CD4-positive, alpha-beta T cell treated with Interleukin-17A for 1 hour (primary cell): ENCODE measurements at regions not wholly inside any gene's neighbourhood (a gene's known extent, or its start where the extent isn't known, plus 50 kb on each side); places are given as distances from the start of the nearest gene placed in this dataset.

Experiments used
- DNase-seq: peaks from one replicate; pipeline ENCODE4 v3.0.0-alpha.2; 2020

GRCh38 chr9:17894501-17895160 lies 315.8 kb downstream of the SH3GL2 start:
- no peak for DNase-seq

GRCh38 chr9:17900606-17901005 lies 321.7 kb downstream of the SH3GL2 start:
- no peak for DNase-seq

- DNase-seq = no peak
Measured at GRCh38 chr9:17905366-17905765, 326.5 kb downstream of the SH3GL2 start.

- no peak for DNase-seq
Measured at GRCh38 chr9:17905781-17906175, 326.9 kb downstream of the SH3GL2 start.

- no peak for DNase-seq
Measured at GRCh38 chr9:17906176-17906840, 327.4 kb downstream of the SH3GL2 start.

GRCh38 chr9:17906841-17907778 lies 328.2 kb downstream of the SH3GL2 start:
- no peak for DNase-seq

GRCh38 chr9:17907779-17908508 lies 329.1 kb downstream of the SH3GL2 start:
- DNase-seq = no peak

GRCh38 chr9:17926246-17926645 lies 347.4 kb downstream of the SH3GL2 start:
- no peak for DNase-seq

- no peak for DNase-seq
Measured at GRCh38 chr9:17927616-17928015, 348.8 kb downstream of the SH3GL2 start.

GRCh38 chr9:17928228-17928627 lies 349.4 kb downstream of the SH3GL2 start:
- DNase-seq = no peak

- no peak for DNase-seq
Measured at GRCh38 chr9:17928768-17929167, 349.9 kb downstream of the SH3GL2 start.

- no peak for DNase-seq
Measured at GRCh38 chr9:17929506-17929905, 350.6 kb downstream of the SH3GL2 start.

- no peak for DNase-seq
Measured at GRCh38 chr9:17930071-17930470, 351.2 kb downstream of the SH3GL2 start.

GRCh38 chr9:17936365-17936764 lies 357.5 kb downstream of the SH3GL2 start:
- no peak for DNase-seq

- no peak for DNase-seq
Measured at GRCh38 chr9:17938035-17938655, 359.3 kb downstream of the SH3GL2 start.

- no peak for DNase-seq
Measured at GRCh38 chr9:17942498-17942897, 363.6 kb downstream of the SH3GL2 start.

GRCh38 chr9:17955409-17955808 lies 376.5 kb downstream of the SH3GL2 start:
- no peak for DNase-seq

GRCh38 chr9:17958363-17958762 lies 379.5 kb downstream of the SH3GL2 start:
- no peak for DNase-seq

GRCh38 chr9:17962747-17963146 lies 383.9 kb downstream of the SH3GL2 start:
- DNase-seq = no peak

- DNase-seq = no peak
Measured at GRCh38 chr9:17963498-17963897, 384.6 kb downstream of the SH3GL2 start.

GRCh38 chr9:17967731-17968130 lies 388.9 kb downstream of the SH3GL2 start:
- no peak for DNase-seq

GRCh38 chr9:17969232-17969631 lies 390.4 kb downstream of the SH3GL2 start:
- DNase-seq = no peak

GRCh38 chr9:17970277-17970676 lies 391.4 kb downstream of the SH3GL2 start:
- no peak for DNase-seq
